RWPE2 (cell line): ENCODE measurements at regions not wholly inside any gene's neighbourhood (a gene's known extent, or its start where the extent isn't known, plus 50 kb on each side); places are given as distances from the start of the nearest gene placed in this dataset.

Experiments
- ATAC-seq: fragments of 200-7000 bp; cut with Tn5 transposase; 3 replicates; pipeline ENCODE4 v1.9.1; 2021; ENCODE audit warnings: low read depth
- DNase-seq: peaks from one replicate; pipeline ENCODE4 v3.0.0-alpha.2; 2020; ENCODE audit warnings: low spot score
- H3K27ac ChIP-seq: fragments of 450-650 bp; 2 replicates; pipeline ENCODE4 v1.5.1; 2017; ENCODE audit warnings: mild to moderate bottlenecking; ENCODE audit not compliant: poor library complexity, severe bottlenecking
- H3K27me3 ChIP-seq: fragments of 250-450 bp; sonication (Bioruptor Pico); 2 replicates; pipeline ENCODE4 v1.5.1; 2021; ENCODE audit warnings: mild to moderate bottlenecking, moderate library complexity; ENCODE audit not compliant: insufficient read depth, poor library complexity, severe bottlenecking
- H3K36me3 ChIP-seq: fragments of 250-450 bp; sonication (Bioruptor Pico); 2 replicates; pipeline ENCODE4 v1.5.1; 2020; ENCODE audit warnings: low read depth, mild to moderate bottlenecking, moderate library complexity
- H3K4me1 ChIP-seq: fragments of 250-450 bp; sonication (Bioruptor Pico); 2 replicates; pipeline ENCODE4 v1.5.1; 2021; ENCODE audit warnings: mild to moderate bottlenecking, moderate library complexity; ENCODE audit not compliant: insufficient read depth, poor library complexity, severe bottlenecking
- H3K4me3 ChIP-seq: fragments of 250-450 bp; sonication (Bioruptor Pico); 2 replicates; pipeline ENCODE4 v1.5.1; 2021; ENCODE audit warnings: mild to moderate bottlenecking, moderate library complexity; ENCODE audit not compliant: severe bottlenecking
- H3K9me3 ChIP-seq: fragments of 250-450 bp; sonication (Bioruptor Pico); 2 replicates; pipeline ENCODE4 v1.5.1; 2021; ENCODE audit warnings: mild to moderate bottlenecking, moderate library complexity; ENCODE audit not compliant: severe bottlenecking
- TF ChIP-seq, protein P1 (sequence below): fragments of 450-650 bp; IDR thresholded peaks from one replicate; pipeline ENCODE4 v1.5.1; 2017; ENCODE audit warnings: mild to moderate bottlenecking, moderate library complexity; ENCODE audit not compliant: poor library complexity, severe bottlenecking

GRCh38 chr7:69129951-69130350, 468.3 kb upstream of the AUTS2 start:
- TF ChIP-seq, protein P1, sequence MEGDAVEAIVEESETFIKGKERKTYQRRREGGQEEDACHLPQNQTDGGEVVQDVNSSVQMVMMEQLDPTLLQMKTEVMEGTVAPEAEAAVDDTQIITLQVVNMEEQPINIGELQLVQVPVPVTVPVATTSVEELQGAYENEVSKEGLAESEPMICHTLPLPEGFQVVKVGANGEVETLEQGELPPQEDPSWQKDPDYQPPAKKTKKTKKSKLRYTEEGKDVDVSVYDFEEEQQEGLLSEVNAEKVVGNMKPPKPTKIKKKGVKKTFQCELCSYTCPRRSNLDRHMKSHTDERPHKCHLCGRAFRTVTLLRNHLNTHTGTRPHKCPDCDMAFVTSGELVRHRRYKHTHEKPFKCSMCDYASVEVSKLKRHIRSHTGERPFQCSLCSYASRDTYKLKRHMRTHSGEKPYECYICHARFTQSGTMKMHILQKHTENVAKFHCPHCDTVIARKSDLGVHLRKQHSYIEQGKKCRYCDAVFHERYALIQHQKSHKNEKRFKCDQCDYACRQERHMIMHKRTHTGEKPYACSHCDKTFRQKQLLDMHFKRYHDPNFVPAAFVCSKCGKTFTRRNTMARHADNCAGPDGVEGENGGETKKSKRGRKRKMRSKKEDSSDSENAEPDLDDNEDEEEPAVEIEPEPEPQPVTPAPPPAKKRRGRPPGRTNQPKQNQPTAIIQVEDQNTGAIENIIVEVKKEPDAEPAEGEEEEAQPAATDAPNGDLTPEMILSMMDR: no peak
- H3K36me3 ChIP-seq: no peaks in the 10 kb centered on the region
- ATAC-seq: no peak
- no peaks in the 10 kb centered on the region for H3K4me1 ChIP-seq
- no peak for DNase-seq
- no peaks in the 10 kb centered on the region for H3K9me3 ChIP-seq
- H3K27me3 ChIP-seq: no peaks in the 10 kb centered on the region
- H3K27ac ChIP-seq: no peak overlapping the region
- no peak overlapping the region for H3K4me3 ChIP-seq

DNA sequence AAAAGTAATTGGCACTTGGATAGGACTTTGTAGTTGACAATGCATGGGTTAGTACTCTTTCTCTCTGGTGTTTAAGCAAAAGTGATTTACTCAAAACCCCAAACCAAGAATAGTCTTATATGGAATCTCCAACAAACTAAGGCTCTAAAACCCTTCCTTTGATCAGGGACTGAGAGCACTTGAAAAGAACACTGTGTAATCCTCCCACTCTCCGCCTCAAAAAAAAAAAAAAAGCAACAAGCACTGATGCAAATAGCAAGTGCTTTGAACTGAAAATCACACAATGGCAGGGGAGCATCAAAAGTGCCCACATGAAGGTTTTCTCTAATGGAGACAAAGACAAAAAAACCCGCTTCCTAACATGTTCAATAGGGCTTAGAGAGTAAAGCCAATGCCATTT, 467.9 kb upstream of the AUTS2 start:
- H3K4me1 ChIP-seq: no peaks in the 10 kb centered on the region
- H3K4me3 ChIP-seq: no peak overlapping the region
- DNase-seq: no peak
- H3K36me3 ChIP-seq: no peaks in the 10 kb centered on the region
- H3K27me3 ChIP-seq: no peaks in the 10 kb centered on the region
- no peak overlapping the region for H3K27ac ChIP-seq
- ATAC-seq: no peak
- no peaks in the 10 kb centered on the region for H3K9me3 ChIP-seq
- TF ChIP-seq, protein P1: no peak

GRCh38 chr7:69134316-69134715, 464.0 kb upstream of the AUTS2 start:
- H3K27me3 ChIP-seq: no peaks in the 10 kb centered on the region
- DNase-seq (no peak), ATAC-seq (no peak)
- no peaks in the 10 kb centered on the region for H3K36me3 ChIP-seq
- no peaks in the 10 kb centered on the region for H3K4me1 ChIP-seq
- no peak overlapping the region for H3K27ac ChIP-seq
- H3K9me3 ChIP-seq: no peaks in the 10 kb centered on the region
- TF ChIP-seq, protein P1: no peak
- H3K4me3 ChIP-seq: no peak overlapping the region

DNA sequence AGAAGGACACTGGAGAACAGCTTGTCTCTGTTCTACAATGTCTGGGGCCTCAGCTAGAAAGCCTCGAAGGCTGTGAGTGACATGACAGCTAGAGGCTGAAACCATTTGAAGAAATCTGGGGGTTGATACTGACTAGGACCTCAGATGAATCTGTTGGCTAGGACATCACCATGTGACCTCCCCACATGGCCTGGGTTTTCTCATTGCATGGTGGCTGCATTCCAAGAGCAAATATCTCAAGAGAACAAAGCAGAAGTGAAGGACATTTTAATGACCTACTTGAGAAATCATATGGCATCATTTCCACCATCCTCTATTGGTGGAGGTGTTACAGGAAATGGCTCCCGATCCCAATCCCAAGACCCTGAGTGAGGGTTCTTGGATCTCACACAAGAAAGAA, 450.6 kb upstream of the AUTS2 start:
- no peak overlapping the region for H3K4me3 ChIP-seq
- H3K9me3 ChIP-seq: no peaks in the 10 kb centered on the region
- ATAC-seq (no peak), DNase-seq (no peak)
- TF ChIP-seq, protein P1: no peak
- no peak overlapping the region for H3K27ac ChIP-seq
- H3K4me1 ChIP-seq: no peaks in the 10 kb centered on the region
- H3K36me3 ChIP-seq: no peaks in the 10 kb centered on the region
- no peaks in the 10 kb centered on the region for H3K27me3 ChIP-seq

DNA sequence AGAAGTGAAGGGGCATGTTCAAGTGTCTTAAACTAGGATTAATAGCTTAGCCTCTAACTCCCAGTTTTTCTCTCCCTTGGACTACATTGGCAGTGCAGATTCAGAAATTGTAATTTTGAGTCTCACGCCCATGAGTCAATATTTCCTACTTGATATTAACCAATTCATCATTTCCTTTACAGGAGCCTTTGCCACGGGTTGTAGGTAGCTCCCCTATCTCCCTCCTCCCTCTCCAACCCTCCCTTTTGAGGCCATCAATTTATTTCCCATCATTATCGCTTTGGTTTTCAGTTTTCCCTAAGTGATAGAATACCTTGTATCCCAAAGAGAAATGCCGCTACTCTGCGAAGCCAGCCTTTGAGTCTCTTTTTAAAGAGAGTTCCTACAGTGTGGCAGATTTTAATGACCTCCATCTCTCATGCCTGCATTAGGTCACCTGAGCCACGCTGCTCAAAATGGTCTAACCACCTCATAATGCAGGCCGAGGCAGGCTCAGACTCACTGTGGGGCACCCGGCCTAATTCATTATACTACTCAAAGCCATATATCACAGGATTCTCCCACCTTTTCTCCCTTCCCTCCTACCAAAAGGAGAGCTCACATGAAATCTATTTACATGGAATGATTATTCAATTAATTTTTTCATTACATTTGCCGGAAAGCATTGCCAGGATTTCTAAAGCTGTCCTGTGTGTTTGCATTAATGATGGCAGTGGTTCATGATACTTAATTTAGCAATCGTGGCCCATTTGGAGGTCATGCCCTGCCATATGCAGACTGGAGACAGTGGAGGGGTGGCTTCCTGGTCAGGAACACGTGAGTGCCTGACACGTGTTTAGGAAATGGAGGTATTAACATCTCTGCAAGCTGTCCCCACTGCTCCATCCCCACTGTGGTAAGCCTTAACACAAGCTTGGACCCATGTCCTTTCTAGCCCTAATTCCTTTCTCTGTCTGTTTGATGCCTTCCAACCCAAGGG, 448.2 kb upstream of the AUTS2 start:
- Histone ChIP-seq H3K27ac (no peak overlapping the region), H3K9me3 (no peaks in the 10 kb centered on the region), H3K27me3 (no peaks in the 10 kb centered on the region), H3K4me1 (no peaks in the 10 kb centered on the region), H3K4me3 (no peak overlapping the region), H3K36me3 (no peaks in the 10 kb centered on the region)
- TF ChIP-seq, protein P1: no peak
- DNase-seq (no peak), ATAC-seq (no peak)
